Right kidney (tissue), 1 donor: ENCODE measurements at regions not wholly inside any gene's neighbourhood (a gene's known extent, or its start where the extent isn't known, plus 50 kb on each side); places are given as distances from the start of the nearest gene placed in this dataset.

Experiments
- DNase-seq: peaks from one replicate; pipeline ENCODE4 v3.0.0-alpha.2; 2016

DNA sequence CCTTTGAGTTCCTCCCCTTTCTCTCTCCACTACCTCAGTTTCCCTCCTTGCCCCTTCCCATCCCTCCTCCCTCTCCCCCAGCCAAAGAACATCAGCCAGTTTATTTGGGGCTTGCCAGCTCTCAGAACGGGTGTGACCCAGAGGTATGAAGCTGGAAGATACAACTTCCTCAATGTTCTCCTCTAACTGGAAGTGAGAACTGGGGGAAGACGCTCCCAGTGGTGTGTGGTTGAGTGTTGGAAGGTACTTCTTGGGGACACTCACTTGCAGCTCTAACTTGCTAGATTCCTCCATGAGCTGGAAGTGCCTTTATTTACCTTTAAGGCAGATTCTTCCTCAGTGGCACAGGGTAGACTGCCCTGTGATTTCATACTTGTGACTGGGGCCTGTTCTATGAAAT lies 110.5 kb upstream of the HABP2 start:
- DNase-seq, result no peak

DNA sequence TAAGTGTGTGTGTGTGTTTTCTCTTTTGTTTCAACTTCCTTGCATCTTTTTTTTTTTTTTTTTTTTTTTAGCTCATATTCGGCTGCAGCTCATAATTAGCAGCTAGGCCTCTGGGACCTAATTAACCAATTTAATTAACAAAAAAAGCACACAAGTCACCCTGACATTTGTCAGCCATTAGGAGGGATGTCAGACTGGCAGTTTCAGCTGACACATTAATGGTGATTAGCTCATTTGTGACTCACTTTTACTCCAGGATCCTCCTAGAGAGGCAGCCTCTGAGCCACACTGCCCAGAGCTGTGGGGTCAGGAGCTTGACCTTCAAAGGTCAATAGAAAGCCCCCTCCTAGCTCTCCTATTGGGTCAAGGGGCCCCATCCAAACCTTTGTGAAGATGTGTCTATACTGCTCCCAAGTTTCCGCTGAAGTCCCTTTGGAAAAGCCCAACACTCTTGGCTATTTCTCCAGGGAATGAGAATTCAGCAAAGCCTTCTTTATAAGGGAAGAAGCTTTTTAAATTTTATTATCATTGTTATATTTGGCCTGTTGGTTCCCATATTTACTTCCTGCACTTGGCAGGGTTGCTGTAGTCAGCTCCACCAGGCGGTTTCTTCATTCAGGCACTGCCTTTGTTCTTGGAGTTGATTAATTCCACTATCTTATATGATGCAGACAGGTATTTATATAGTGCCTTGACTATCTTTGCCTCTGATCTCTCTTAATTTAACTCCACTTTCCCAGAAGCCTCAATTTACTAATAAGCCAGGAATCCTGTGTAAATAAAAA lies 109.5 kb upstream of the HABP2 start:
- no peak for DNase-seq

DNA sequence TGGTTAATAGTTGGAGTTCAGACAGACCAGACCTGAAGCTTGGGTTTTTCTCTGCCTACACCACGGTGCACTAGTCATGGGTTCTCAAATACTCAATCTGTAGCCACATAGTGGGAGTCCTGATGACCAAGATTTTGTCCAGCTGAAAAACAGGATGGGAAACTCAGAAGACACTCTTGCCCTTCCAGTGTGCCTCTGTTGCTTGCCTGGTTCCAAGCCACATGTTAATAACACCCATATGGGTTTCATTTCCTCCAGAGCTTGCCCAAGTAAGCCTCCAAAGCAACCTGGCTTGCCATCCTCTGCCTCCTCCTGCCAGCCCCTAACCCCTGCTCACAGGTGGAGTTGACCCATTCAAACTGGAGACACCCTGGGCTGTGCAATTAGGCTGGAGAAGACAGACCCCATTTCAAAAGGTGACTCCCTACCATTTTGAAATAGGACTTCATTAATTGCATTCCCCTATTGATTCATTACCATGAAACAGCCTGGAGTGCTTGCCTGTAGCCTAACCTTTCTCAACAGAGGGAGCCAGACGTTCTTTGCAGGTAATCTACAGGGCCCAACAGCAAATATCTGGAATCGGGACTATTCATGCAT lies 108.0 kb upstream of the HABP2 start:
- DNase-seq, result no peak

DNA sequence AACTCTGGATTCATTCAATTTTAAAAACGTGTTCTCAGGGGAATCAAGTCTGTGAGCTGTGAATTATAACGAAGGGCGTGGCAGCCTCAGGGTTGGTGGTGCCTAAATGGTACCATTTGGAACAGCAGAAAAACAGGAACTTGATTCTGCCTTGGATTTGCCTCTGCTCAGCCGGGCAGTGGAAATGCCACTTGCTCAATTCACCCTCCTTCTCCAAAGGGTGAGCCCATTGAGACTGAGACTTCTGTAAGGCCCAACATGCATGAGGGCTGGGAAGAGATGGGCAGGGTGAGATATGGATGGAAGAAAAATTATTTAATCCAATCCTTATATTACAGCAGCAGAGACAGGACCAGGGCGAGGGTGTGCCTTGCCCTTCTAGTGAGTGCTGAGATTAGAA lies 107.1 kb upstream of the HABP2 start:
- no peak for DNase-seq

DNA sequence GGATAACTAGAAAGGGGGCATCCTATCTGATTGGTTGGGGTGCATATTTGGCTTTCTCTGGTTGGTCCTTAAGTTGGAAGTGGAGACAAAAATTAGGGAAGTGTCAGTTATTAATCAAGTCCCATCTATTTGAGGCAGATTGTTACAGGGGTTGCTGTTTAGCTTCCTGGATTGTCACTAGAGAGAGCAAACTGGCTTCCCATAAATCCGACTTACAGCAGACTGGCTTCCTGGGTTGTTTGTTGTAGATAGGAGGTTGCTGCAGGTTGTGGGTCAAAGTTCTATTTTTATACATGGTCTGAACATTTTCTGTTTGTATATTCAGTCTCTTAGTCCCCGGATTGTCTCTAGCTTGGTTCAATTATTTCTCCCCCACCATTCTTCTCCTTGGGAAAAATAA lies 106.1 kb upstream of the HABP2 start:
- DNase-seq, result no peak

DNA sequence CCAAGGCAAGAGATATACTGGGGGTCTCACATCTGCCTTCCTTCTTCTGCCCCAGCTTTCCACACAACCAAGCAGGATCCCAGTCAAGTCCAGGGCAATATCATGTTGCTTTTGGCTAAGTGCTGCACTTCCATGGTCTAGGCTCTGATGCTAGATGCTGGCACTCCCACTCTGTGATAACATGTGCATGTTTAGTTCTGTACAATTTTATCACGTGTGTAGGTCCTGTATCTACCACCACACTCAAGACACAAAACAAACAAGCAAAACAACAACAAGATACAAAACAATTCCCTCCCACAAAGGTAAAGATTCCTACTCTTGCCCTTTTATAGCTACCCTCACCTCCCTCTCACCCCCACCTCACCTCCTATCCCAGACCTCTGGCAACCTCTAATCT lies 105.6 kb upstream of the HABP2 start:
- DNase-seq, result no peak

DNA sequence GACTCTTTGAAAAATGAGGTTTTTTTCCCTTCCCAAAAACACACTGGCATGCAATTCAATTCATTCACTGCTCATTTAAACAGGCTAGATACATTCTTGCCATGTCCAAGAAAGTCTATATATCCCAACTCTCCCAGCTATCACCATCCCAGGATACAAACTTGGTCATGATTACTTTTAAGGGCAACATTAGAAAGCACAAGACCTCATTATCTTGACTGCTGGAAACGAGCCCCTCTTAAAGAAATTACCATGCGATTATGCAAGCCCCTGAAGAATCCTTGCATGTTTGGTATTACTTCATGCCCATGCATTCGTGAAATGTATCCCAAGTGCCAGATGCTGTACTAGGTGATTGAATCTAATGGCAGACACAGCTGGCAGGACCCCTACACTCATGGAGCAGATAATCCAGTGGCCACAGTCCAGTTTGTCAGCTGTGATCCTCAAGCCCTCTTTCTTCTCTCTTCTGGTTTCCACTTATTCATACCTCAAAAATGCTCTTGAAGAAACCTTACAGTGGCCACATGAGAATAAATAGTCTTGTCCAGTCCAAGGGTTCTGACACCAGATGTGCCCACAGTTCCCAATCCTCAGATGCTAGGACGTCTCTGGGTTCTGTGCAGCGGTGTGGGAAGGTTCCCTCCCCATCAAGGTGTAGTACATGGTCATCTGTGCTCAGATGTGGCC lies 103.7 kb upstream of the HABP2 start:
- DNase-seq, result no peak

DNA sequence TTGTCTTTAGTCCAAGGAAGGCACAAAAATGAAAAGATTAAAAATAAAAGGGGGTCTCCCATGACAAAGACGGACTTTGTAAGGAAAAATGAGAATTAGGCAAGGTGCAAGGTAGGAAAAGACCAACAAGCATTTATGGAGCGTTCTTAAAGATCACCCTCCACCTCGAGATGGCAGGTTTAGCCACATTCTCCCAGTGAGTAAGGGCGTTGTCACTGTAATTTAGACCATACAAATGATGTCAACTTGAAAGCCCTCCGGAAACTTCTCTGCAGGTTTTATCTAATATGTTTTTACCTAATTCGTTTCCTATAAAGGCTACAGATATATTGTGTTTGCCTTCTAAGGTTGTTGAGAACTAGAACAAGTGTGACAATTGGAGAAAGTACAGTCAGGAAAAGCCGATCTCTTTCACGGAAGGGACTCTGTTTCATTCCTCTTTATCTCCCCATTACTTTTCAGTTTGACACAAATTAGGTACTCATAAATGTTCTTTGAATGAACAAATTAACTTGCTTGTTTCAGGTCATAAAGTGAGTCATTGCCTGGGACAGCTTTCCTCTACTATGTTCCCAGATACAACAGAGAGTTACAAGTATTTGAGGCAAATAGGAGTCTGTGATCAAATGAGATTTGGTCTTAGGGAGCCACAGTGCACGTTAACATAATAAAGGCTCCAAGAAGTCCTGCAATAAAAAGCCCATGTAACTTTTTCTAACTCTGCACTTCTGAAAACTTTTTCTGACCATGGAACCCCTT lies 102.6 kb upstream of the HABP2 start:
- DNase-seq, result no peak

DNA sequence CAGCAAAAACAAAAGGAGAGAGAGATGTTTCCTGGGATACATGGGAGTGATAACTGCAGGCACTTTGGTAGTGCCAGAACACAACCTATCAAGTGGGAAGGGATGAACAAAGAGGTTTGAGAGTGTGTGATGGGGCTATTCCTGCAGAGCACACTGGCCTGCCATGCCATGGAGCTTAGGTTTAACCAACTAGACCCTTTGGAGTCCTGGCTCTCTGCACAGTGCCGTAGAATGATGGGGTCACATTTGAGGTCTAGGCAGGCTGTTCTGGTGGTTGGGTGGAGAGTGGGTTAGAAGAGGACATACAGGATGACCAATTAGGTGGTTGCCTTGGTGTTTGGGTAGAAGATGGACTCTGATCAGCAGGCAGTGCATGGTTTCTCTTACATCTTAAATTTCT lies 101.9 kb upstream of the HABP2 start:
- DNase-seq, result no peak

DNA sequence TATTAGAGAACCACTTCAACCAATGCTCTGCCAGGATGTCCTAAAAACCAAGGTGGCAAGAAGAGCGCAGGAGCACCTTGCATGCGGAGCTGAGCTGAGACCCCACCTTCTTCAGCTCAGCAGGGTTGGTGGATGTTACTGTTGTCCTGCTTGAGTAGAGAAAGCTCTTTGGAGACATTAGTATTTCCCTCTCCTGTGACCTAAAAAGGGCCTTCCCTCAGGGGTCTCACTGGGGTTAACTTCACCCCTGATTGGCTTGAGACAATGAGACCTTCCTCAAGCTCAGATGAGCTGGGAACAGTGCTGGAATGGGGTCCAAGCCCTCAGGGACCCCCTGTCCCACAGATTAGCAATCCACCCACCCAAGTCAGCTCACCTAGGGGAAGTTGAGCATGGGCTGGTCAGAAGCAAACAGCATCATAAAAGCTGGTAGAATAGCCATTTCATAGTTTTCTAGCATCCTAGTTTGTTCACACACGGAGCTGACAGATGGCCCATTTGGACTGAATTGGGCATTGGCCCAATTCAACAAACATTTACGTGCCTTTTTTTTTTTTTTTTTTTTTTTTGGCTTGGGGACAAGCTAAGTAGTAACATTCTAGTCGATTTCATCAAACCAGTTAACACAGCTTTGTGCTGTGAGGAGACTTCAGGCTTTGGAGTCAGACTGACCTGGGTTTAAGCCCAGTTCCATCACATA lies 100.6 kb upstream of the HABP2 start:
- no peak for DNase-seq

DNA sequence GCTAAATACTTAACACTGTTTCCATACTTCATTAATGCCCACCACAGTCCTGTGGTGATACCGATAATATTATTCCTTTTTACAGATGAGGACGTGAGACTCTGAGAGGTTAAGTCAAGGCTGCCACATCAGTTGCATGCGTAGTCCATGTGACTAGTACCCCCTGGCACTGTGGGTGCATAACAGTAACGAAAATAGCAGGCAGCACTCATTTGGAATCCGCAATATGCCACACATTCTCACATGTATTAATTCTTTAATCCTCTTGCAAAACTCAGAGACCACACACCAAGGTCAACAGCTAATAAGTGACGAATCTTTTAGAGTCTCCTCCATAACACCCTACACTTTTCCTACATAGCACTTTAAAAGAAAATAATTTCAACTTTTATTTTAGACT lies 99.5 kb upstream of the HABP2 start:
- no peak for DNase-seq

DNA sequence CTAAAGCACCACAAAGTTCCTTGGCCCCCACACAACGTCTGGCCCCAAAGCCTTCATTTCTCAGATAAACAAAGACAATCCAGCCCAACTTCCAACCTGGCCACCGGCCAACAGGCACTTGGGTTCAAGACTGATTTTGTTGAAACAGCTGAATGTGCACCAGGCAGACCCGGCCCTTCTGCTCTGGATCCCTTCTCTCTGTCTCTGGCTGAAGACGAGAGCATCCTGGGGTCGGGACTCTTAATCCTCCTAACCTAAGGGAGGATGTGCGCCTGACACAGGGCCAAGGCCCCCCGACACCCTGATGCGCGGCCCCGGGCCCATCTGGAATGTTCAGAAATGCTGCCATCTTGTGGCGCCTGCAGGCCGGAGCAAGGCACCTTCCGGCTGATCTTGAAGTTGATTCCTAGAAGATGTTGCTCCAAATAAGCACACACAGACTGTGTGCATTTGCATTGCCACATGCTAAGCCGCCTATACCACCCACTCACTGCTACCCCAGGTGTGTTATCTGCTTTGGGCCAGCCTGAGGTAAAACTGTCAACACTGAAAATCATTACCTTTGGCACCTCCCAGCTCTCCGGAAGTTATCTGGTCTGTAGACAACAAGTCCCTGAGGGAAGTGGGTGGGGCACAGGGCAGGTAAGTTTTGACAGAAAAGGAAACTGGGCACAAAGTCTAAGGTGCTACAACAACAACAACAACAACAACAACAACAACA lies 98.4 kb upstream of the HABP2 start:
- peak; percentile 57 for DNase-seq

DNA sequence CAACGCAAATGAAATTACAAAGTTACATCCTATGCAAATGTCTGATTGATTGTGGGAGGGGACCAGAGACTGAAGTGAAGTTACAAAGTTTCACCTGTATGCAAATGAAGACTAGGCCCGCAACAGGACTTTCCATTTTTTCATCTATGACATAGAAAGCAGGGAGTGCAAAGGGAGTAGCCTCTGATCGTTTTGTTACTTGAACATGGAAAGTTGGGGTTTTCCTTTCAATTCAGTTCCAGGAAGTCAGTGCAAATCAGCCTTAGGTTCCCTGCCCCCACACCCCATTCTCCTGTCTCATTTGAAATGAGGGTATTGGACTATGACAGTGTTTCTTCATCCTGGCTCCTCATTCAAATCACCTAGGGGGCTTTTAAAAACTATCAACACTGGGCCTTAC lies 96.9 kb upstream of the HABP2 start:
- DNase-seq, result no peak

DNA sequence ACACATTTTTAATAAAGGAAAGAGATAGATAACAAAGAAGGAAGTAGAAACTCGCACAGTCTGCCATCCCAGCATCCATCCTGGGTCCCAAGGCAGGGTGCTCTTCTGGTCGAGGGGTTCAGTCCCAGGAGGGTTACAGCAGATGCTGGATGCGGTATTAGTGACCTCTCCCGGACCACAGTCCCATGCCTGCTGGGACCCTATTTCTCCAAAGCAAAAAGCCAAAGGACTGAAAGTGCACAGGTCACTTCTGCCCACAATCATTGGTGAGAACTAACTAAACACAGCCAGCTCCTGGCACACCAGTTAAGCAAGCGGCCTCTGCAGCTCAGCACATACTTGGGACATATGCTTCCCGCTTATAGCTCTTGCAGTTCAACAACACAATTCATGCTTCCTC lies 96.1 kb upstream of the HABP2 start:
- DNase-seq, result no peak

DNA sequence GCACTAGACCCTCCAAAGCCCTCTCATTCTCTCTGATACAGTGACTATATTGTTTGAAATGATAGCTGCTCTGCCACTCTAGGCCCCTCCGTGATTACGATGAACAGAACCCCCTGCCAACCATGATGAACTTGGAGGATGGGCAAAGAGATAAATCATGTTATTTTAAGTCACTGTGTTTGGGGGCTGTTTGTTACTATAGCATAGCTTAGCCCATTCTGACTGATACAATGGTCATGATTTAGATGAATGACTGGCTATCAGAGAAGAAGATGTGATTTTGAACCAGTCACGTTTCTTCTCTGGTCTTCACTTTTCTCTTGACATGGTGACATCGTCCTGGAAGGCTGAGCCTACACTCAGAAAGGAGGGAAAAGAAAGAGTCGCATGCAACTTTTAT lies 95.4 kb upstream of the HABP2 start:
- no peak for DNase-seq

DNA sequence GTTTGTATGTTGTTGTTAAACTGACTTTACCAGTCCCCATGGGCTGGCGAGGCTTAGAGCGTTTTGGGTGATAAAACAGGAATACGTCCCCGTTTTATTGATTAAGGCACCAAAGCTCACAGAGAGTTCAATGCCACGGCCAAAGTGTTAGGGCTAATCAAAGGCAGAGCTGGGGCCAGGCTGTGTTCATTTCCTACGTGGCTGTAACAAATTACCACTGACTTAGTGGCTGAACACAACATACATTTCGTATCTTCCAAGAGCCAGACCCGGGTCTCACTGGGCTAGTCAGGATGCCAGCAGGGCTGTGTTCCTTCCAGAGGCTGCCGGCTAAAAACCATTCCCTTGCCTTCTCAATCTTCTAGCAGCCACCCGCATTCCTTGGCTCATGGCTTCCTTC lies 94.4 kb upstream of the HABP2 start:
- DNase-seq, result no peak

DNA sequence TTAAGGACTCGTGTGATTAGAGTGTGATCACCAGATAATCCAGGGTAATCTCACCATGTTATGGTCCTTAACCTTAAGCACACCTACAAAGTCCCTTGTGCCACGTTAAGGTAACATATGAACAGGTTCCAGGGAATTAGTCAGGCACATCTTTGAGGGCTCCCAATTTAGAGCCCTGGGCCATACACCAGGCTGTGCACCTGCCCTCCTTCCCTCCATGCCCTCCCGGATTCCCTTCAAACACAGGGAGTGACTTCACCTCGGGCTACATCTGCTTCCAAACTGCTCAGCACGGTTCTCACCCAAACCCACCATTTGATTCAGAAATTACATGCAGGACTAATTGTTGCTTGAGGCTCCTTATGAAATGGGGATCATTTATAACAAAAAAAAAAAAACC lies 93.9 kb upstream of the HABP2 start:
- no peak for DNase-seq

DNA sequence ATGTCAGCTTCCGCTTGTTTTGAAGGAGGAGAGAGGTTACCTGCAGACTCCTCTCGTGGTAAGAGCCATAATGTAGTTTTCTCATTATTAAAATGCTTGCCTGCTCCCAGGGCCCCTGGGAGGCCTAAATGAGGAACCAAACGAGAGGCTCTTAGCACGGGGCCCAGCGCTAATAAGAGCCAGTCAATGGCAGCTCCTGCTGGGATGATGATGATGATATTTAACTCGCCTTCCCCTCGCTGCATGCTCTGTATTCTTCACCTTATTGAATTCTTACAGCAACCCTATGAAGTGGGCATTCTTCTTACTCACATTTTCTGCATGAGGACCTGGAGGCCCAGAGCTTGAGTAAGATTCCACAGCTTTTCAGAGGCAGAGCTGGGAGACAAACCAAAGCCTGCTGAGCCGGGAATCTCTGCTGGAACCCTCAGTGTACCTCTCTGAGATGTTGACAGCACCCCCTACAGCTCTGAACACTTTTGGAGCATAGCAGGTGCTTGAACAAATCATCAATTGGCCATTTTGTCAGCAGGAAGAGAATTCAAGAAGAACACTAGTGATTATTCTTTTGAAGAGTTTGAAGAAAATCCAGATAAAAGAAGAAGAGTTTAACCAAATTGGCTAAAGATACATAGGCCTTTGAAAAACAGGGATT lies 93.1 kb upstream of the HABP2 start:
- no peak for DNase-seq

DNA sequence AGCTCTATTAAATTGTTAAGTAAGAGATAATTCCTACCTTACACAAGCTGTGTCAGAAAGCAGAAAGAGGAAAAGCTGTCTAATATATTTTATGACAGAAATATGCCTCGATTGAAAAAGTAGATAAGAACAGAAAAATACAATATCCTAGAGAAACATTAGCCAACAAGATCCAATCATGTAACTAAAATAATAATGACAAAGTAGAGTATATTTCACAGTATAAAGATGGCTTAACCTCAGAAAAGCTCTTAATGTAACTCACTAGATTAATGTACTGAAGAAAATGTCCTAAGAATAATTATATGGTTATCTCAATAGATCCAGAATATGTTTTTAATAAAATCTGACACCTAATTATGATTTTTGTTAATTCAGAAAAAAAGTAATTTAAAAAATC lies 89.8 kb upstream of the HABP2 start:
- no peak for DNase-seq

DNA sequence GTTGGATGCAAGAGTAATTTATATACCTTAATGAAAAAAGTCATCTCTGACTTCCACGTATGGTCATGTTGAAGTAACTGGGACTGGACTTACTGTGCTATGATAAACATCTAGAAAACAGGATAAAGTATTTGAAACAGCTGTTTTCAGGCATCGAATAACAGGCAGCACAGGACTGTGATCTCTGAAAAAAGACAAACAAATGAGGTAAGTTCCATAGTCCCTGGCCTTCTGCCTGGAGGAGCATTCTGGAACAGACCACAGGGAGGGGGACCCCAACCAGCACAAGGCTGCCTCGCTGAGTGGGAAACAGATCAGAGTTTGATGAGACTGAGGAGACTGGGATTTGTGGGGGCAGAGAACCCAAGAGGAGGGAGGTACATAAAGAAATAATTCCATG lies 89.1 kb upstream of the HABP2 start:
- DNase-seq, result no peak

DNA sequence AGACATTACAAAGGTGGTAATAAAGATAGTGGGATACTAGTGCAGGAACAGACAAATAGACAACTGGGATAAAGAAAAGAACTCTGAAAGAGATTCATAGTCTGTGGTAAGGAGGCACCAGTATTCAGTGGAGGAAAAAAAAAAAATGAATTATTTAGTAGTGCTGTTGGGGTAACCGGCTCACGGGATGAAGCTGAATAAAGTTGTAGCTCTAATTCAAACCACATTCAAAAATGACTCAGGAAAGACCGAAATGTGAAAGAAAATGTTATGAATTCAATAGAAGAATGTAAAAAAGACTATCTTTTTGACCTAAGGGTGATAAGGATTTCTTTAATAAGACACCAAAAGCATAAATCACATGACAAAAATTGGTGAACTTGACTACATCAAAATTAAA lies 83.1 kb upstream of the HABP2 start:
- no peak for DNase-seq
